K562 (cell line): ENCODE measurements at regions not wholly inside any gene's neighbourhood (a gene's known extent, or its start where the extent isn't known, plus 50 kb on each side); places are given as distances from the start of the nearest gene placed in this dataset.

ENCODE experiments used
- ATAC-seq: fragments of 200-7000 bp; cut with Tn5 transposase; 3 replicates; pipeline ENCODE4 v1.9.1; 2020; ENCODE audit warnings: moderate library complexity
- BruUV-seq: library from RNA; stranded (reverse); fragments of 400-500 nt; replicated peaks from 2 replicates; lab custom pipeline; 2021; lab: Mats Ljungman, UMichigan
- CTCF ChIA-PET: fragments of 300-600 bp; formaldehyde crosslinking; extraction: SDS; loops from one replicate; lab custom pipeline; 2021; ENCODE audit warnings: low intra/inter-chr PET ratio; lab: Yijun Ruan, JAX
- POLR2A ChIA-PET: fragments of 300-600, 350-650 bp; sonication (Branson Sonifier 250); formaldehyde crosslinking; extraction: SDS; loops from one replicate; lab custom pipeline; 2021; ENCODE audit warnings: antibody characterized with exemption, inconsistent platforms; lab: Yijun Ruan, JAX
- DNase-seq, 4 experiments: peaks; one replicate each; pipeline versions ENCODE4 v3.0.0 to v3.0.0-alpha.2; 2011 to 2018; ENCODE audit warnings: low spot score in 3 of 4, mixed read lengths in 3 of 4; ENCODE audit errors: extremely low read depth in 1 of 4
- FAIRE-seq: peaks from 2 replicates; lab custom pipeline; 2011; peaks lifted over from hg19 to GRCh38; lab: Jason Lieb, UNC
- H2AFZ ChIP-seq: 2 replicates; pipeline ENCODE4 v1.6.0; 2011; ENCODE audit warnings: low read depth, low read length, control low read depth, inconsistent platforms
- H3K27ac ChIP-seq: fragments of 200-600 bp; 3 replicates; pipeline ENCODE4 v1.8.0; 2011; ENCODE audit warnings: low read depth, mild to moderate bottlenecking, control low read depth, inconsistent platforms, low read length, moderate library complexity, mixed read lengths; ENCODE audit errors: extremely low read depth
- H3K27me3 ChIP-seq, 2 experiments: fragments of 300-600 bp in 1 of 2; 2 replicates in 1 of 2; 3 replicates in 1 of 2; pipeline versions ENCODE4 v1.6.0 to v1.8.0; 2011; ENCODE audit warnings: inconsistent platforms in 2 of 2, low read length in 2 of 2, mild to moderate bottlenecking in 1 of 2, mixed read lengths in 1 of 2, moderate library complexity in 1 of 2; ENCODE audit not compliant: control insufficient read depth in 2 of 2, insufficient read depth in 2 of 2
- H3K36me3 ChIP-seq: fragments of 300-600 bp; 3 replicates; pipeline ENCODE4 v1.8.0; 2011; ENCODE audit warnings: mild to moderate bottlenecking, low read length, inconsistent platforms; ENCODE audit not compliant: control insufficient read depth, insufficient read depth
- H3K4me1 ChIP-seq, 2 experiments: fragments of 200-600 bp in 1 of 2; replicated peaks in 1 of 2; 2 replicates in 1 of 2; 3 replicates in 1 of 2; pipeline versions ENCODE4 v1.5.1 to v1.8.0; 2011; ENCODE audit warnings: inconsistent platforms in 2 of 2, low read length in 2 of 2, mild to moderate bottlenecking in 1 of 2, mixed read lengths in 1 of 2, moderate library complexity in 1 of 2; ENCODE audit not compliant: control insufficient read depth in 2 of 2, insufficient read depth in 2 of 2
- H3K4me2 ChIP-seq: 2 replicates; pipeline ENCODE4 v1.6.1; 2011; ENCODE audit warnings: low read length, control low read depth, inconsistent platforms, mixed read lengths; ENCODE audit not compliant: insufficient read depth
- H3K4me3 ChIP-seq: fragments of 200-600 bp; sonication (generic), shearing (Covaris generic); 2 replicates; pipeline ENCODE4 v1.5.1; 2016; ENCODE audit warnings: control low read depth, inconsistent platforms
- H3K79me2 ChIP-seq: fragments of 200-600 bp; 3 replicates; pipeline ENCODE4 v1.8.0; 2011; ENCODE audit warnings: low read length, inconsistent platforms; ENCODE audit not compliant: control insufficient read depth, insufficient read depth
- H3K9ac ChIP-seq, 2 experiments: 2 replicates each; pipeline versions ENCODE4 v1.6.0 to v1.6.1; 2011; ENCODE audit warnings: low read depth in 2 of 2, low read length in 2 of 2, control low read depth in 1 of 2, inconsistent platforms in 1 of 2, mild to moderate bottlenecking in 1 of 2, mixed read lengths in 1 of 2; ENCODE audit not compliant: insufficient read depth in 1 of 2
- H3K9me1 ChIP-seq: one replicate; pipeline ENCODE4 v1.6.0; 2011; ENCODE audit warnings: inconsistent platforms, mild to moderate bottlenecking, low read length, moderate library complexity; ENCODE audit not compliant: control insufficient read depth, insufficient read depth
- H3K9me3 ChIP-seq: replicated peaks from 2 replicates; pipeline ENCODE4 v1.5.1; 2011; ENCODE audit warnings: low read depth, low read length, inconsistent platforms; ENCODE audit not compliant: control insufficient read depth, insufficient read depth
- H4K20me1 ChIP-seq: replicated peaks from 2 replicates; pipeline ENCODE4 v1.6.1; 2011; ENCODE audit warnings: low read length, inconsistent platforms, mixed read lengths; ENCODE audit not compliant: control insufficient read depth, insufficient read depth
- CBFA2T2 ChIP-seq: fragments of 450-650 bp; conservative IDR thresholded peaks from 2 replicates; pipeline ENCODE4 v1.6.1; 2017; ENCODE audit warnings: mild to moderate bottlenecking
- FOXM1 ChIP-seq, 2 experiments: fragments of 450-650 bp in 1 of 2; sonication (generic) in 1 of 2; formaldehyde crosslinking in 1 of 2; IDR thresholded peaks; 2 replicates each; pipeline versions ENCODE4 v1.6.1 to v1.9.0; 2017 to 2022; ENCODE audit warnings: low read depth in 2 of 2, mild to moderate bottlenecking in 2 of 2, missing genetic modification reagents in 1 of 2, moderate library complexity in 1 of 2
- KDM1A ChIP-seq, 2 experiments: fragments of 450-650 bp; IDR thresholded peaks; 2 replicates each; pipeline ENCODE4 v1.6.1; 2016; ENCODE audit warnings: mild to moderate bottlenecking in 2 of 2
- L3MBTL2 ChIP-seq: fragments of 450-650 bp; IDR thresholded peaks from 2 replicates; pipeline ENCODE4 v1.6.1; 2016; ENCODE audit warnings: mild to moderate bottlenecking, moderate library complexity
- MBD2 ChIP-seq: sonication (generic); IDR thresholded peaks from 2 replicates; pipeline ENCODE4 v1.6.1; 2016; ENCODE audit warnings: low read depth, borderline replicate concordance
- MCM2 ChIP-seq: fragments of 450-650 bp; IDR thresholded peaks from 2 replicates; pipeline ENCODE4 v1.6.1; 2017; ENCODE audit warnings: low read depth, mild to moderate bottlenecking
- NEUROD1 ChIP-seq: fragments of 150-350 bp; IDR thresholded peaks from 2 replicates; pipeline ENCODE4 v1.6.1; 2014; ENCODE audit warnings: borderline replicate concordance, low read length, low read depth; ENCODE audit not compliant: partially characterized antibody
- RNF219 ChIP-seq: fragments of 250-450 bp; sonication (Bioruptor Pico); IDR thresholded peaks from 2 replicates; pipeline ENCODE4 v1.5.0; 2022; ENCODE audit warnings: mild to moderate bottlenecking
- ZBTB26 ChIP-seq: fragments of 450-650 bp; formaldehyde crosslinking; IDR thresholded peaks from 2 replicates; pipeline ENCODE4 v1.4.0; 2022; ENCODE audit warnings: missing genetic modification characterization
- ZKSCAN1 ChIP-seq: fragments of 150-350 bp; IDR thresholded peaks from 2 replicates; pipeline ENCODE4 v1.6.1; 2016; ENCODE audit warnings: low read depth, low read length
- ZNF263 ChIP-seq: sonication (generic); formaldehyde crosslinking; IDR thresholded peaks from 2 replicates; pipeline ENCODE4 v1.8.0; 2022; ENCODE audit warnings: mild to moderate bottlenecking, missing genetic modification reagents, borderline replicate concordance
- ZNF507 ChIP-seq: conservative IDR thresholded peaks from 2 replicates; pipeline ENCODE4 v1.6.1; 2017; ENCODE audit warnings: missing genetic modification characterization, missing compliant biosample characterization
- WGBS: fragments of 100-300 bp; shearing (Covaris generic); methylation state at CpG from one replicate; pipeline ENCODE4 v1.1.6; 2016; ENCODE audit warnings: low coverage, mixed read lengths; ENCODE audit not compliant: insufficient coverage; ENCODE audit errors: missing lambda C conversion rate; 5-methylcytosine and 5-hydroxymethylcytosine counted together
- in situ Hi-C: fragments of 300-500 bp; cut with MboI; formaldehyde crosslinking; loops from 4 replicates; pipeline ENCODE4 v1.15.0; 2018; ENCODE audit warnings: inconsistent platforms, mixed read lengths
- intact Hi-C: fragments of 100-400 bp; cut with micrococcal nuclease; formaldehyde crosslinking; loops from 2 replicates; pipeline ENCODE4 v1.14.2; 2022

- TF ChIP-seq ZKSCAN1 (no peak), ZNF507 (tag) (no peak), MCM2 (no peak), CBFA2T2 (no peak), NEUROD1 (no peak), MBD2 (no peak), ZBTB26 (CRISPR knock-in tag) (no peak), KDM1A (IDR thresholded peaks at IDR 0.05) (no peak)
- TF ChIP-seq, all 486 proteins: peak for 0
Measured at GRCh38 chr9:78813602-78814180, 516.8 kb downstream of the PSAT1 start (continued).

- Histone ChIP-seq H3K9me1 (no peaks in the 10 kb centered on the region), H3K4me2 (no peak overlapping the region), H3K27me3 (no peaks in the 10 kb centered on the region), H3K4me3 (no peak overlapping the region), H3K4me1 (no peaks in the 10 kb centered on the region), H3K9me3 (no peaks in the 10 kb centered on the region), H2AFZ (no peak overlapping the region), H3K27ac (no peak overlapping the region), H3K79me2 (no peaks in the 10 kb centered on the region), H3K36me3 (no peaks in the 10 kb centered on the region), H4K20me1 (no peaks in the 10 kb centered on the region), H3K9ac (no peak overlapping the region)
- FAIRE-seq (no peak), ATAC-seq (no peak), DNase-seq (peak; percentile 4 to 30 (median 14))
- 0% methylated on average over 7 of the region's 9 CpGs for WGBS
- in situ Hi-C loops (no loop called here), intact Hi-C loops (no loop called here)
- no TSS peak for BruUV-seq
- CTCF ChIA-PET, result no interaction called here
- POLR2A ChIA-PET, result no interaction called here
- TF ChIP-seq RNF219 (CRISPR knock-in tag) (no peak), ZNF263 (CRISPR knock-in tag) (no peak), L3MBTL2 (no peak), FOXM1 (IDR thresholded peaks at IDR 0.05; ENCODE audit: low read depth) (no peak), FOXM1 (CRISPR knock-in tag; IDR thresholded peaks at IDR 0.05; ENCODE audit: low read depth) (no peak)
Measured at GRCh38 chr9:78821126-78821822, 524.3 kb downstream of the PSAT1 start.
